SK-N-SH (cell line): ENCODE measurements at regions not wholly inside any gene's neighbourhood (a gene's known extent, or its start where the extent isn't known, plus 50 kb on each side); places are given as distances from the start of the nearest gene placed in this dataset.

Experiments used
- EP300 ChIP-seq, 2 experiments: IDR thresholded peaks; 2 replicates each; pipeline versions ENCODE4 v1.4.0 to v1.6.1; 2012; ENCODE audit warnings: borderline replicate concordance in 1 of 2, low read depth in 1 of 2, low read length in 1 of 2
- FOXJ3 ChIP-seq: sonication (generic); formaldehyde crosslinking; IDR thresholded peaks from 2 replicates; pipeline ENCODE4 v1.5.1; 2020; ENCODE audit warnings: mild to moderate bottlenecking, missing genetic modification reagents
- FOXM1 ChIP-seq: IDR thresholded peaks from 2 replicates; pipeline ENCODE4 v1.4.0; 2012; ENCODE audit warnings: low read depth, mild to moderate bottlenecking
- MXI1 ChIP-seq: IDR thresholded peaks from 2 replicates; pipeline ENCODE4 v1.6.1; 2012; ENCODE audit warnings: mild to moderate bottlenecking, low read depth, low read length, improper control_type of control experiment
- POLR2AphosphoS5 ChIP-seq: IDR thresholded peaks from 2 replicates; pipeline ENCODE4 v1.6.1; 2012; ENCODE audit warnings: low read depth, low read length
- RCOR1 ChIP-seq: fragments of 150-350 bp; IDR thresholded peaks from 2 replicates; pipeline ENCODE4 v1.6.1; 2017; ENCODE audit warnings: antibody characterized with exemption, low read length
- RFX5 ChIP-seq: IDR thresholded peaks from 2 replicates; pipeline ENCODE4 v1.6.1; 2012; ENCODE audit warnings: mild to moderate bottlenecking, improper control_type of control experiment, low read length
- RXRA ChIP-seq: IDR thresholded peaks from 2 replicates; pipeline ENCODE4 v1.4.0; 2012; ENCODE audit warnings: low read depth, mild to moderate bottlenecking, borderline replicate concordance
- TCF12 ChIP-seq: IDR thresholded peaks from 2 replicates; pipeline ENCODE4 v1.4.0; 2012
- TF ChIP-seq, protein P1 (sequence below): fragments of 200-600 bp; sonication (generic); IDR thresholded peaks from 2 replicates; pipeline ENCODE4 v1.6.1; 2017; ENCODE audit warnings: antibody characterized with exemption, mild to moderate bottlenecking, moderate library complexity
- TF ChIP-seq, protein P2 (sequence below): IDR thresholded peaks from 2 replicates; pipeline ENCODE4 v1.4.0; 2012; ENCODE audit warnings: low read depth
- TF ChIP-seq, protein P3 (sequence below): fragments of 150-350 bp; IDR thresholded peaks from 2 replicates; pipeline ENCODE4 v1.6.1; 2016; ENCODE audit warnings: mild to moderate bottlenecking, low read depth, low read length

DNA sequence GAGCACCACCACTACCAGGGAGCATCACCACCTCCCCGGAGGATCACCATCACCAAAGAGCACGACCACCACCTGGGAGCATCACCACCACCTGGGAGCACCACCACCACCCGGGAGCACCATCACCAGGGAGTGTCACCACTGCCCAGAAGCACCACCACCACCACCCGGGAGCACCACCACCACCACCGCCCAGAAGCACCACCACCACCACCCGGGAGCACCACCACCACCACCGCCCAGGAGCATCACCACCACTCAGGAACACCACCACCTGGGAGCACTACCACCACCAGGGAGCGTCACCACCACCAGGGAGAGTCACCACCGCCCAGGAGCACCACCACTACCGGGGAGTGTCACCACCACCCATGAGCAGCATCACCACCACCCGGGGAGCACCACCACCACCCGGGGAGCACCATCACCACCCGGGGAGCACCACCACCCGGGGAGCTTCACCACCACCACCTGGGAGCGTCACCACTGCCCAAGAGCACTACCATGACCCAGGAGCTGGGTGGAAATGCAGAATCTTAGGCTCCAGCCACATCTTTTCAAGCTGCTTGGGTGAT lies 237.3 kb downstream of the SOD2 start:
- TF ChIP-seq, protein P1, sequence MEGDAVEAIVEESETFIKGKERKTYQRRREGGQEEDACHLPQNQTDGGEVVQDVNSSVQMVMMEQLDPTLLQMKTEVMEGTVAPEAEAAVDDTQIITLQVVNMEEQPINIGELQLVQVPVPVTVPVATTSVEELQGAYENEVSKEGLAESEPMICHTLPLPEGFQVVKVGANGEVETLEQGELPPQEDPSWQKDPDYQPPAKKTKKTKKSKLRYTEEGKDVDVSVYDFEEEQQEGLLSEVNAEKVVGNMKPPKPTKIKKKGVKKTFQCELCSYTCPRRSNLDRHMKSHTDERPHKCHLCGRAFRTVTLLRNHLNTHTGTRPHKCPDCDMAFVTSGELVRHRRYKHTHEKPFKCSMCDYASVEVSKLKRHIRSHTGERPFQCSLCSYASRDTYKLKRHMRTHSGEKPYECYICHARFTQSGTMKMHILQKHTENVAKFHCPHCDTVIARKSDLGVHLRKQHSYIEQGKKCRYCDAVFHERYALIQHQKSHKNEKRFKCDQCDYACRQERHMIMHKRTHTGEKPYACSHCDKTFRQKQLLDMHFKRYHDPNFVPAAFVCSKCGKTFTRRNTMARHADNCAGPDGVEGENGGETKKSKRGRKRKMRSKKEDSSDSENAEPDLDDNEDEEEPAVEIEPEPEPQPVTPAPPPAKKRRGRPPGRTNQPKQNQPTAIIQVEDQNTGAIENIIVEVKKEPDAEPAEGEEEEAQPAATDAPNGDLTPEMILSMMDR: no peak
- TF ChIP-seq RFX5 (no peak), TCF12 (no peak), RXRA (no peak), EP300 (IDR thresholded peaks at IDR 0.05; ENCODE audit: borderline replicate concordance in 1 of 2, low read depth in 1 of 2, low read length in 1 of 2) (no peak), FOXM1 (no peak), FOXJ3 (no peak), MXI1 (no peak), RCOR1 (no peak), POLR2AphosphoS5 (no peak)
- TF ChIP-seq, protein P2, sequence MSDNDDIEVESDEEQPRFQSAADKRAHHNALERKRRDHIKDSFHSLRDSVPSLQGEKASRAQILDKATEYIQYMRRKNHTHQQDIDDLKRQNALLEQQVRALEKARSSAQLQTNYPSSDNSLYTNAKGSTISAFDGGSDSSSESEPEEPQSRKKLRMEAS: no peak
- TF ChIP-seq, protein P3, sequence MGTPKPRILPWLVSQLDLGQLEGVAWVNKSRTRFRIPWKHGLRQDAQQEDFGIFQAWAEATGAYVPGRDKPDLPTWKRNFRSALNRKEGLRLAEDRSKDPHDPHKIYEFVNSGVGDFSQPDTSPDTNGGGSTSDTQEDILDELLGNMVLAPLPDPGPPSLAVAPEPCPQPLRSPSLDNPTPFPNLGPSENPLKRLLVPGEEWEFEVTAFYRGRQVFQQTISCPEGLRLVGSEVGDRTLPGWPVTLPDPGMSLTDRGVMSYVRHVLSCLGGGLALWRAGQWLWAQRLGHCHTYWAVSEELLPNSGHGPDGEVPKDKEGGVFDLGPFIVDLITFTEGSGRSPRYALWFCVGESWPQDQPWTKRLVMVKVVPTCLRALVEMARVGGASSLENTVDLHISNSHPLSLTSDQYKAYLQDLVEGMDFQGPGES: no peak
